GM12891 (cell line): ENCODE measurements at regions not wholly inside any gene's neighbourhood (a gene's known extent, or its start where the extent isn't known, plus 50 kb on each side); places are given as distances from the start of the nearest gene placed in this dataset.
"Not testable (repeated sequence)": the region's sequence is repeated elsewhere in the genome, so short reads cannot be mapped to it uniquely, and the experiment has no call there.

Experiments
- DNase-seq: peaks from one replicate; pipeline ENCODE4 v3.0.0; 2011; ENCODE audit warnings: low spot score; ENCODE audit not compliant: insufficient read length
- FAIRE-seq: peaks from 2 replicates; lab custom pipeline; 2011; peaks lifted over from hg19 to GRCh38; lab: Jason Lieb, UNC
- PAX5 ChIP-seq: IDR thresholded peaks from 2 replicates; pipeline ENCODE4 v1.6.1; 2011; ENCODE audit warnings: low read length, moderate library complexity, mild to moderate bottlenecking; ENCODE audit not compliant: insufficient read depth, severe bottlenecking
- POLR2A ChIP-seq: IDR thresholded peaks from 2 replicates; pipeline ENCODE4 v1.6.1; 2011; ENCODE audit warnings: low read depth, low read length, control low read depth
- POLR2AphosphoS5 ChIP-seq: IDR thresholded peaks from 2 replicates; pipeline ENCODE4 v1.6.1; 2011; ENCODE audit warnings: low read depth, low read length, control low read depth
- POU2F2 ChIP-seq: IDR thresholded peaks from 2 replicates; pipeline ENCODE4 v1.6.1; 2011; ENCODE audit warnings: low read depth, mild to moderate bottlenecking, control low read depth, low read length, moderate library complexity
- SPI1 ChIP-seq: IDR thresholded peaks from 2 replicates; pipeline ENCODE4 v1.6.1; 2011; ENCODE audit warnings: low read depth, low read length, control low read depth
- TAF1 ChIP-seq: IDR thresholded peaks from 2 replicates; pipeline ENCODE4 v1.6.1; 2011; ENCODE audit warnings: low read depth, low read length, control low read depth

DNA sequence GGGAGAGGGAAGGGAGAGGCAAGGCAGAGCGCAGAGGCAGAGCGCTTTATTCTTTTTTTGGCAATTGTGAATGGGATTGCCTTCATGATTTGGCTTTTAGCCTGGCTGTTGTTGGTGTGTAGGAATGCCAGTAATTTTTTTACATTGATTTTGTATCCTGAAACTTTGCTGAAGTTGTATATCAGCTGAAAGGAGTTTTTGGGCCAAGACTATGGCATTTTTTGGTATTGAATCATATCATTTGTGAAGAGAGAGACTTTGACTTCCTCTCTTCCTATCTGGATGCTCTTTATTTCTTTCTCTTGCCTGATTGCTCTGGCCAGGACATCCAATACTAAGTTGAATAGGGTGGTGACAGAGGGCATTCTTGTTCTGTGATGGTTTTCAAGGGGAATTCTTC, 291.3 kb downstream of the REEP3 start:
- no peak for FAIRE-seq
- no peak for DNase-seq

DNA sequence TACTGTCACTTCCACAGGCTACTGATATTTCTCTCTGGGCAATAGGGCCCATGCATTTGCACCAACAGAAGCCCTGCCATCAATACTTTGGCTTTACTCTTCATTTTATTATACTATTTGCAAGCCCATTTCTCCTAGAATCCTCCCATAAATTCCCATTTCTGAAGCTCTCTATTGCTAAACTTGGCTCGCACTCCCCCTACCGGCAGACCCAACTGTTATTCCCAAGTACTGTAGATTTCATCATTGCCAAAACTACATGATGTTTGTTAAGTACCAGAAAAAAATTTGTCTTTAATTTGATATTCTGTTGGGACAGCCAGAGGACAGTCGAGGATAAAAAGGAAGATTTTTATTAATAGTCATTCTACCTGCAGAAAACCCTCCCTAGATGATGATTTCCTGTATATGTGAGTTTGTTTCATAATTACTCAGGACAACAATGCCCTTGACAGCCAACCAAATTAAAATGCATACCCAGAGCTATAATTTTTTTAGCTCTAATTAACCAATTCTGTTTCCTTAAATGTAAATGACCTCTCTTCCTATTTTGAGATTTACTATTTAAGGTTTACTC, 298.6 kb downstream of the REEP3 start:
- DNase-seq = no peak

More for the DNA sequence above, 291.3 kb downstream of the REEP3 start:
- TF ChIP-seq POLR2A = no peak
- TF ChIP-seq POU2F2 = no peak
- no peak for TF ChIP-seq SPI1
- no peak for TF ChIP-seq POLR2AphosphoS5
- no peak for TF ChIP-seq PAX5
- no peak for TF ChIP-seq TAF1

DNA sequence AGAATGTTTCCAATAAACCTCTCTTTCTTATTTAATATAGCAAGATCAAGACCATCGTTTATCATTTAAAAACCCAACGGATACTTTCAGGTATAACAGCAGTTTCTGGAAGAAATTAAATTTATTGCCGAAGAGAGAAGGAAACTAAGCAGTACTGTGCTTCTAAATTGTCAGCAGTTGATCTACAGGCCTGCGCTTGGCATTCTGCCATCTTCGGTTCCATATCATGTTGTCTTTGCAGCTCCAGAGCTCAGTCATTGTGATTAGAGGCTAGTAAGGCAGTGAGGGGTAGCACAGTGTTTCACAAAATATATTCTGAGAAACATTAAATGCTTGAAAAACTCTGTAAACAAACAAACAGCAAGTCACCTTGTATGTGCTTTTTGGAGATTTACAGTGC, 301.3 kb downstream of the REEP3 start:
- FAIRE-seq = no peak
- no peak for TF ChIP-seq POU2F2
- no peak for TF ChIP-seq POLR2A
- TF ChIP-seq TAF1 = no peak
- no peak for TF ChIP-seq SPI1
- TF ChIP-seq PAX5 = no peak
- no peak for TF ChIP-seq POLR2AphosphoS5
- DNase-seq = no peak

More for the DNA sequence above, 298.6 kb downstream of the REEP3 start:
- TF ChIP-seq POU2F2 (no peak), PAX5 (no peak)
- no peak for FAIRE-seq

DNA sequence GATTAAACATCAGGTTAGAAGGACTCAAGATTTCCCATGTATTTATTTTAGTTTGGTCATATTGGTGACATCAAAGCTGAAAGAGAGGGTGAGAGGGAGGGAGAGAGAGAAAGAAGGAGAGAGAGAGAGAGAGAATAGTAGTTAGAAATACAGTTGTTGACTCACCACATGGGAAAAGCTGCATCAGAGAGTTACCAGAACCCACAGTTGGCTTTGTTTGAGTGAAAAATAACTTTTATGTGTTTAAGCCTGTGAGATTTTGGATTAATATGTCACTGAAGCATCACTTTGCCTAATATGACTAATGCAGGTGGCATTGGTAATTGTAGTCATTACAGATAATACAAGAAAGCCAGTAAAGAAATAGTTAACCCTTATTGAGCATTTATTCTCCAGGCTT, 303.9 kb downstream of the REEP3 start:
- FAIRE-seq = no peak
- no peak for TF ChIP-seq POU2F2
- TF ChIP-seq POLR2A = no peak
- TF ChIP-seq SPI1 = no peak
- no peak for TF ChIP-seq TAF1
- TF ChIP-seq PAX5 = no peak
- TF ChIP-seq POLR2AphosphoS5 = no peak
- no peak for DNase-seq

DNA sequence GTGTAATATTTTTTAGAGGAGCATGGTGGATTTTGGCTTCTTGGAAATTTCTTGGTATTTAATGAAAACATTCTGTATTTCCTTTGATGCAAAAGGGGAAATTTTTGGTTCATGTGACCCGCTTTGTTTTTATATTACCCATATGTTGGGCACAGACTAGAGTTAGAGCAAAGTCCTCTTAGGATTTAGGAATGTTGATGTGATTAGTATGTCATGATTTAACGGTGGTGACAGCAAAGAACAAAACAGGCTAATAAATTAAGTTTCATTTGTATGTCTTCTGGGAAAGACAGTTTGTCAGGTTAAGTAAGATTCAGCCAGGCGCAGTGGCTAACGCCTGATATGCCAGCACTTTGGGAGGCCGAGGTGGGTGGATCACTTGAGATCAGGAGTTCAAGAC, 304.6 kb downstream of the REEP3 start:
- no peak for FAIRE-seq

DNA sequence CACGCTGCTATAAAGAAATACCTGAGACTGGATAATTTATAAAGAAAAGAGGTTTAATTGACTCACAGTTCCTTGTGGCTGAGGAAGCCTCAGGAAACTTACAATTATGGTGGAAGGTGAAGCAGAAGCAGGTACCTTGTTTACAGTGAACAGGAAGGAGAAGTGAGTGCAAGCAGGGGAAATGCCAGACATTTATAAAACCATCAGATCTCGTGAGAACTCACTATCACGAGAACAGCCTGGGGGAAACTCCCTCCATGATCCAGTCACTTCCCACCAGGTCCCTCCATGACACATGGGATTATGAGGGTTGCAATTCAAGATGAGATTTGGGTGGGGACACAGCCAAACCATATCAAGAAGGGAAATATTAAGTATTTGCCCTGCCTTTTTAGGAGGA, 305.8 kb downstream of the REEP3 start:
- FAIRE-seq, DNase-seq: not testable (repeated sequence)

More for the DNA sequence above, 304.6 kb downstream of the REEP3 start:
- no peak for TF ChIP-seq POLR2A
- no peak for TF ChIP-seq PAX5
- no peak for TF ChIP-seq POLR2AphosphoS5
- no peak for TF ChIP-seq POU2F2
- TF ChIP-seq SPI1 = no peak
- no peak for TF ChIP-seq TAF1
- DNase-seq = no peak

DNA sequence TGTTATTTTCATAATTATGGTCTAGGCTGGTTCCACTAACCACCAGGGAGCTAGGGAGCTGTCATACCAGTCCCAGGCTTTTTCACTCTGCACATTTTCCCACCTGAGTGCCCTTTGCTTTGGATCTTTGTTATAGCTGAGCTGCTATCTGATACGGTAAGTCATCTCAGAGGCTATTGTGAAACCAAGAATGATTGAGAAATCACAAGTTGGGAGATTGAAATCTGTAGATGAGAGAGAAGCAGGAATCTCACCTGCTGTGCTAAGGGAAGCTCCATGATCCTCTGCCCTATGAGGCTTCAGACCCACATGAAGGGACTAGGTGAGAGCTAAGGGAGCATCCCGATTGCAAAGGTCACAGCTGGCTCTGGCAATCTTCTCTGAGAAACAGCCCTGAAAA, 307.8 kb downstream of the REEP3 start:
- DNase-seq = no peak
- FAIRE-seq = no peak
- TF ChIP-seq TAF1 = no peak
- TF ChIP-seq POLR2AphosphoS5 = no peak
- TF ChIP-seq POU2F2 = no peak
- TF ChIP-seq PAX5 = no peak
- no peak for TF ChIP-seq SPI1
- no peak for TF ChIP-seq POLR2A

DNA sequence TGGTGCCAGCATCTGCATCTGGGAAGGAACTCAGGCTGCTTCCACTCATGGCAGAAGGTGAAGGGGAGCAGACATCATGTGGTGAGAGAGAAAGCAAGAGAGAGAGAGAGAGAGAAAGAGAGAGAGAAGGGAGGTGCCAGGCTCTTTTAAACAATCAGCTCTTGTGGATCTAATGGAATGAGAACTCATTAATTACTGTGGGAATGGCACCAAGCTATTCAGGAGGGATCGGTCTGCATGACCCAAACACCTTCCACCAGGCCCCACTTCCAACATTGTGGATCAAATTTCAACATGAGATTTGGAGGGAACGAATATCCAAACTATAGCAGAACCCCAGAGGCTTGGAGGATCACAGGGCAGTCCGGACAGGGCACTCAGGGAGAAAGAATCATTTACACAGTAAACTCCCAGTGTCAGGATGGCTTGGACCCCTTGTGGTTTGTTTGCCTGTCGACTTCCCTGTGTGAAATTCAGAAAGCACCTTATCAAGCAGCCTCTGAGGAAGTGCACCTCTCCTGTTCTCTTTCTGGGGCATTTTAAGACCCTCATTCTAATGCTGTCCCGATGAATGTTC, 308.5 kb downstream of the REEP3 start:
- FAIRE-seq (no peak), DNase-seq (no peak)
- no peak for TF ChIP-seq POLR2A
- no peak for TF ChIP-seq TAF1
- no peak for TF ChIP-seq POLR2AphosphoS5
- no peak for TF ChIP-seq SPI1

DNA sequence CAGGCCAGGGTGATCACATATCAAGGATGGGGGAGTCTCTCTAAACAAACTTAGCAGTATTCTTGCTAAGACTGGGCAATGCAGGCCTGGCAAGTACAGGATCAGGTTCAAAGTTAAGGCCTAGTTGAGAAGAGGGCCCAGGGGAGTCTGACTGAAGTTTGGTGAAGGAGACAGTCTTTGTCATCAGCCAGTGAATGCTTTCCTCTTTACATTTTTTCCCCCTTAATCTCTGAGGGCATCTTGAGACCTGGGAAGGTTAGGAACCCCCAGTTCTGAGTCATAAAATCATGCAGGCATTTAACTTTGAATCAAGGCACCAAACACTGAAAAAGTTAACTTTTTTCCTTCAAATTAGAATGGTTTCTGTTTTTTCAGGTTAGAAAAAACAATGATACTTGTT, 311.5 kb downstream of the REEP3 start:
- no peak for TF ChIP-seq SPI1
- no peak for DNase-seq
- no peak for FAIRE-seq

DNA sequence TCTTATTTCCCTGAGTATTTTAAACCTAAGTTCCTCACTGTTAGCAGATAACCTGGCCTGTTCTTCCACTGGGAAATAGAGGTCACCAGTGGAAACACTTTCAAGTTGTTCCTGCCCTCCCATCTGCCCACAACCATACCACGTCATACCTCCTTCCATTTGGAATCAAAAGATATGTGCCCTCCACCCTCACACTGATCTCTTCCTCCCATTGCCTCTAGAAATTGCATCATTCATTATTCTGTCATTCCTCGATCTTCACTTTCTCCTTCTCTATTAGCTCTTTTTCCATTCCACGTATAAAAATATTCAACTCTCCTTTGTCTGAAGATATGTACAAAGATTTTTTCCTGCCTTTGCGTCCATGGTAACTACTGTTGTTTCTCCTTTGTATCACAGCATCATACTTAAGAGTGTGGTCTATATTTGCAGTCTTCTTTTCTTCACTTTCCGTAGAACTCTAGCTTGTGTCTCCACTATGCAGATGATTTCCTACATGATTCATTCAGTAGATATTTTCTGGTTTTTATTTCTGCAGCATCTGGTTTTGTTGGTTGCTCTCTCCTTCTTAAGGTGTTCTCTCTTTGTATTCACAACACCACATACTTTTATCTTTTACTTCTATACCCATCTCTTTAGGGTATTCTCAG, 312.3 kb downstream of the REEP3 start:
- FAIRE-seq (no peak), DNase-seq (no peak)
- TF ChIP-seq PAX5 = no peak
- TF ChIP-seq TAF1 = no peak
- no peak for TF ChIP-seq POLR2AphosphoS5
- TF ChIP-seq POLR2A = no peak
- TF ChIP-seq SPI1 = no peak
- TF ChIP-seq POU2F2 = no peak
